ENCODE measurements at regions not wholly inside any gene's neighbourhood (a gene's known extent, or its start where the extent isn't known, plus 50 kb on each side); places are given as distances from the start of the nearest gene placed in this dataset.

DNA sequence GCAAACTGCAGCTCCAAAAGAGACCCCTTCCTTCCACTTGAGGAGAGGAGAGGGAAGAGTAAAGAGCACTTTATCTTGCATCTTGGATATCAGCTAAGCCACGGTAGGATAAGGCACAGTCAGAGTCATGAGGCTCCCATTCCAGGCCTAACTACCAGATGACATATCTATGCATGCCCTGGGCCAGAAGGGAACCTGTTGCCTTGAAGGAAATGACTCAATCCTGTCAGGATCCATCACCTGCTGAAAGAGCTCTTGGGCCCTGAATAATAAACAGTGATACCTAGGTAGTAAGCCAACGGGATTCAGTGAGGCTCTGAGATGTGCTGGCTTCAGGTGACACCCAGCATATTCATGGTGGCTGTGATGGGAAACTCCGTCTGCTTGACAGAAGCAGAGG lies 118.5 kb upstream of the EPHA3 start (continued):
- TF ChIP-seq STAT1 (IDR thresholded peaks at IDR 0.05; ENCODE audit: unreplicated experiment), result no peak
- no peak for TF ChIP-seq CREB1 (CRISPR knock-in tag; IDR thresholded peaks at IDR 0.05; ENCODE audit: low read depth)
- TF ChIP-seq POLR2AphosphoS5 (IDR thresholded peaks at IDR 0.05; ENCODE audit: low read depth), result no peak
- no peak for TF ChIP-seq EZH2 (IDR thresholded peaks at IDR 0.05; ENCODE audit: low read depth, unreplicated experiment)

- Histone ChIP-seq H3K27ac (ENCODE audit: low read depth) (no peak overlapping the region), H2AFZ (no peak overlapping the region), H3K4me3 (no peak overlapping the region), H3K27me3 (ENCODE audit: insufficient read depth) (no peaks in the 10 kb centered on the region), H3K79me2 (replicated peaks; ENCODE audit: insufficient read depth) (no peaks in the 10 kb centered on the region), H4K20me1 (replicated peaks; ENCODE audit: insufficient read depth) (no peaks in the 10 kb centered on the region), H3K4me1 (ENCODE audit: insufficient read depth) (peaks cover 7% of the 10 kb centered on the region; the same call in 1 of the 2 replicates), H3F3A (replicated peaks; ENCODE audit: low read depth) (no peaks in the 10 kb centered on the region), H3K36me3 (ENCODE audit: insufficient read depth) (no peaks in the 10 kb centered on the region), H3K9me2 (ENCODE audit: insufficient read depth) (no peaks in the 10 kb centered on the region), H3K4me2 (no peak overlapping the region)
- no peak overlapping the region for H3K4me3 Mint-ChIP-seq
- TF ChIP-seq ZNF462 (CRISPR knock-in tag; IDR thresholded peaks at IDR 0.05) (no peak), ZNF331 (CRISPR knock-in tag; IDR thresholded peaks at IDR 0.05; ENCODE audit: low read depth) (no peak), EZH2 (IDR thresholded peaks at IDR 0.05; ENCODE audit: low read depth, unreplicated experiment) (no peak), CTCF (conservative IDR thresholded peaks at IDR 0.05; ENCODE audit: low read depth in 2 of 2) (no peak), REST (IDR thresholded peaks at IDR 0.05; ENCODE audit: unreplicated experiment) (no peak)
- TF ChIP-seq, protein P1, sequence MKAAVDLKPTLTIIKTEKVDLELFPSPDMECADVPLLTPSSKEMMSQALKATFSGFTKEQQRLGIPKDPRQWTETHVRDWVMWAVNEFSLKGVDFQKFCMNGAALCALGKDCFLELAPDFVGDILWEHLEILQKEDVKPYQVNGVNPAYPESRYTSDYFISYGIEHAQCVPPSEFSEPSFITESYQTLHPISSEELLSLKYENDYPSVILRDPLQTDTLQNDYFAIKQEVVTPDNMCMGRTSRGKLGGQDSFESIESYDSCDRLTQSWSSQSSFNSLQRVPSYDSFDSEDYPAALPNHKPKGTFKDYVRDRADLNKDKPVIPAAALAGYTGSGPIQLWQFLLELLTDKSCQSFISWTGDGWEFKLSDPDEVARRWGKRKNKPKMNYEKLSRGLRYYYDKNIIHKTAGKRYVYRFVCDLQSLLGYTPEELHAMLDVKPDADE (IDR thresholded peaks at IDR 0.05), result no peak
- H3K4me1 Mint-ChIP-seq, result peaks cover 9% of the 10 kb centered on the region
- H3K9me3 Mint-ChIP-seq, result no peaks in the 10 kb centered on the region
- H3K27me3 Mint-ChIP-seq (ENCODE audit: insufficient read depth, low read depth, poor library complexity), result peaks cover 1% of the 10 kb centered on the region
- no peak overlapping the region for H3K27ac Mint-ChIP-seq
- H3K36me3 Mint-ChIP-seq (ENCODE audit: low read depth), result no peaks in the 10 kb centered on the region; the same call in 2 of the 3 replicates
- no peak for ATAC-seq
- no peak for DNase-seq (ENCODE audit: low spot score)
These were observed 115.9 kb upstream of the EPHA3 start for GRCh38 chr3:88991496-88991895.

All from GM23338 (cell line).